Sigmoid colon (tissue), 4 donors: ENCODE measurements at regions not wholly inside any gene's neighbourhood (a gene's known extent, or its start where the extent isn't known, plus 50 kb on each side); places are given as distances from the start of the nearest gene placed in this dataset.

Experiments used
- CTCF ChIP-seq, 4 experiments: fragments of 450-650 bp in 3 of 4; fragments of 200-600 bp in 1 of 4; IDR thresholded peaks; one replicate each; pipeline ENCODE4 v1.5.1; 2016 to 2019; ENCODE audit warnings: antibody characterized with exemption in 4 of 4, mild to moderate bottlenecking in 3 of 4, moderate library complexity in 2 of 4
- EP300 ChIP-seq, 4 donors: sonication (generic); formaldehyde crosslinking; IDR thresholded peaks; one replicate each; pipeline ENCODE4 v1.6.1; 2017; ENCODE audit warnings: antibody characterized with exemption in 4 of 4
- POLR2A ChIP-seq, 2 donors: fragments of 450-650 bp; IDR thresholded peaks; one replicate each; pipeline ENCODE4 v1.6.1; 2016; ENCODE audit warnings: antibody characterized with exemption in 2 of 2, mild to moderate bottlenecking in 2 of 2, moderate library complexity in 2 of 2

DNA sequence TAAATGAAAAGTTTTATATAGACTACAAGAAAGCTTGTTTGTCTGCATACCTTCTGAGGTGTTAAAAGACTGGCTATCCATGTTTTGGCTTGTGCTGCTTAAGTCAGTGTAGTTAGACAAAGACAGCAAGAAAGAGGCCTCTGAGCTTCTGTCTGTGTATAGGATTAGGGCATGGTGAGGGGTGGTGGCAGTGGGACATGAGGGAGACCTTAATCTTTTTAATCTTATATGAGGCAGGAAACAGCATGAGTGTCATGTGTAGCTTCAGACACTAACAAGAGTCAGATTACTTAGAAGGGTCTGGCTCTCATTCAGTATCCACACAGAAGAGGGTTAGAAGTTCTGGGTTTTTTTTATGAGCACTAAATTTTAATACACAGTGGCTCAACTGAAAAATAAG is 213.3 kb downstream of the GABRG1 start:
- TF ChIP-seq CTCF (IDR thresholded peaks at IDR 0.05), result no peak
- TF ChIP-seq POLR2A (IDR thresholded peaks at IDR 0.05), result no peak
- no peak for TF ChIP-seq EP300 (IDR thresholded peaks at IDR 0.05)
